PC-9 (cell line): ENCODE measurements at regions not wholly inside any gene's neighbourhood (a gene's known extent, or its start where the extent isn't known, plus 50 kb on each side); places are given as distances from the start of the nearest gene placed in this dataset.

ENCODE experiments used
- BruUV-seq: library from RNA; stranded (reverse); fragments of 400-500 nt; replicated peaks from 2 replicates; lab custom pipeline; 2021; lab: Mats Ljungman, UMichigan
- CTCF ChIA-PET: fragments of 300-600 bp; sonication (Branson Sonifier 250); formaldehyde crosslinking; loops from one replicate; lab custom pipeline; 2022; ENCODE audit warnings: antibody characterized with exemption; lab: Charles Lee
- POLR2A ChIA-PET: fragments of 300-600 bp; sonication (Branson Sonifier 250); formaldehyde crosslinking; loops from one replicate; lab custom pipeline; 2022; ENCODE audit warnings: antibody characterized with exemption; ENCODE audit not compliant: unreplicated experiment; lab: Charles Lee
- DNase-seq, 2 experiments: peaks; one replicate each; pipeline versions ENCODE4 v3.0.0 to v3.0.0-alpha.2; 2015 to 2022; ENCODE audit warnings: mixed read lengths in 1 of 2
- H2AFZ ChIP-seq: fragments of 200-600 bp; sonication (generic); 2 replicates; pipeline ENCODE4 v1.8.1; 2017; ENCODE audit warnings: antibody characterized with exemption
- H3F3A ChIP-seq: fragments of 200-600 bp; sonication (generic); 2 replicates; pipeline ENCODE4 v1.8.1; 2017; ENCODE audit warnings: antibody characterized with exemption, mild to moderate bottlenecking, low read depth; ENCODE audit not compliant: insufficient read depth
- H3K27ac ChIP-seq: fragments of 200-600 bp; sonication (generic); 2 replicates; pipeline ENCODE4 v1.6.1; 2016; ENCODE audit warnings: mixed run types
- H3K27me3 ChIP-seq: fragments of 200-600 bp; sonication (generic); 2 replicates; pipeline ENCODE4 v1.6.1; 2016; ENCODE audit warnings: low read depth, mixed run types; ENCODE audit not compliant: insufficient read depth
- H3K36me3 ChIP-seq: fragments of 200-600 bp; sonication (generic); 2 replicates; pipeline ENCODE4 v1.6.1; 2016; ENCODE audit warnings: low read depth, mixed run types
- H3K4me1 ChIP-seq: fragments of 200-600 bp; sonication (generic); replicated peaks from 2 replicates; pipeline ENCODE4 v1.6.1; 2016; ENCODE audit warnings: mixed run types; ENCODE audit not compliant: insufficient read depth
- H3K4me2 ChIP-seq: fragments of 200-600 bp; sonication (generic); 2 replicates; pipeline ENCODE4 v1.6.1; 2017; ENCODE audit warnings: mixed run types
- H3K4me3 ChIP-seq: fragments of 200-600 bp; sonication (generic); 2 replicates; pipeline ENCODE4 v1.6.1; 2016; ENCODE audit warnings: mixed run types
- H3K79me2 ChIP-seq: fragments of 200-600 bp; sonication (generic); 2 replicates; pipeline ENCODE4 v1.6.1; 2017; ENCODE audit warnings: low read depth, mixed run types
- H3K9me2 ChIP-seq: fragments of 200-600 bp; sonication (generic); 2 replicates; pipeline ENCODE4 v1.8.1; 2017; ENCODE audit warnings: mild to moderate bottlenecking; ENCODE audit not compliant: insufficient read depth
- H3K9me3 ChIP-seq: fragments of 200-600 bp; sonication (generic); 2 replicates; pipeline ENCODE4 v1.8.1; 2016; ENCODE audit warnings: low read depth; ENCODE audit not compliant: insufficient read depth
- H4K20me1 ChIP-seq: fragments of 200-600 bp; sonication (generic); 2 replicates; pipeline ENCODE4 v1.8.1; 2017; ENCODE audit not compliant: insufficient read depth
- EZH2 ChIP-seq: fragments of 200-600 bp; sonication (generic); IDR thresholded peaks from 2 replicates; pipeline ENCODE4 v1.8.0; 2017; ENCODE audit warnings: antibody characterized with exemption, low read depth
- intact Hi-C: fragments of 100-400 bp; cut with micrococcal nuclease; formaldehyde crosslinking; loops from one replicate; pipeline ENCODE4 v1.10.0; 2022; ENCODE audit not compliant: unreplicated experiment
- TF ChIP-seq, protein P1 (sequence below): fragments of 200-600 bp; sonication (generic); conservative IDR thresholded peaks from 2 replicates; pipeline ENCODE4 v1.6.1; 2017; ENCODE audit warnings: mixed run types, antibody characterized with exemption, mild to moderate bottlenecking, moderate library complexity

DNA sequence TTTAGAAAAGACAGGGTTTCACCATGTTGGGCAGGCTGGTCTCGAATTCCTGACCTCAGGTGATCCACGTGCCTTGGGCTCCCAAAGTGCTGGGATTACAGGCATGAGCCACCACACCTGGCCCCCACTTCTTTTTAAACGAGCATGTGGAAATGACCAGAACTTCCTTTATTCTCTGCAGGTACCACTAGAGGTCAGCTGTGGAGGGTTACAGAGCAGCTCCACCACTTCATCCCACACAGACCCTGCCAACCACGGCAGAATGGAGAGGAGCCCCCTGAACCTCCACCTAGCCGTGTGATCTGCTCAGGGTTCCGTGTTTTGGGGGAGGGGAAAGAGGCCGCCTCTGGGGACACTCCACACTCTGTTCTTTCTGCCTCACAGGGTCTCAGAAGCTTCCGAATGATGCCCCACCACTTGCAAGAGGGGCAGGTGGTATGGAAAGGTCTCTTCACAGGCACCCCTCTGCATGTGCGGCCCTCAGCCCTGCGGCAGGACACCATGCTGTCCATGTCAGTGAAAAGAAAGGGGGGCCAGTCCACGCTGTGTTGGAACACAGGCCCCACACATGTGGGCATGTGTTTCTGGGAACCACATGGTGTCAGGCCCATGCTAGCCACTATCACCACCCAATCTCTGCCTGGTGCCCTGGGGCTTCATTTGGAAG, 465.0 kb downstream of the TSHZ3 start:
- H3K27me3 ChIP-seq = peaks cover 12% of the 10 kb centered on the region; the same call in 1 of the 2 replicates
- H3K9me2 ChIP-seq = no peaks in the 10 kb centered on the region
- no peak overlapping the region for H3K4me3 ChIP-seq
- no peaks in the 10 kb centered on the region for H3K4me1 ChIP-seq
- no peak overlapping the region for H3K4me2 ChIP-seq
- H3F3A ChIP-seq = no peaks in the 10 kb centered on the region
- no peaks in the 10 kb centered on the region for H4K20me1 ChIP-seq
- BruUV-seq = no TSS peak
- no peak for DNase-seq
- no peaks in the 10 kb centered on the region for H3K79me2 ChIP-seq
- no peak for TF ChIP-seq EZH2
- TF ChIP-seq, protein P1, sequence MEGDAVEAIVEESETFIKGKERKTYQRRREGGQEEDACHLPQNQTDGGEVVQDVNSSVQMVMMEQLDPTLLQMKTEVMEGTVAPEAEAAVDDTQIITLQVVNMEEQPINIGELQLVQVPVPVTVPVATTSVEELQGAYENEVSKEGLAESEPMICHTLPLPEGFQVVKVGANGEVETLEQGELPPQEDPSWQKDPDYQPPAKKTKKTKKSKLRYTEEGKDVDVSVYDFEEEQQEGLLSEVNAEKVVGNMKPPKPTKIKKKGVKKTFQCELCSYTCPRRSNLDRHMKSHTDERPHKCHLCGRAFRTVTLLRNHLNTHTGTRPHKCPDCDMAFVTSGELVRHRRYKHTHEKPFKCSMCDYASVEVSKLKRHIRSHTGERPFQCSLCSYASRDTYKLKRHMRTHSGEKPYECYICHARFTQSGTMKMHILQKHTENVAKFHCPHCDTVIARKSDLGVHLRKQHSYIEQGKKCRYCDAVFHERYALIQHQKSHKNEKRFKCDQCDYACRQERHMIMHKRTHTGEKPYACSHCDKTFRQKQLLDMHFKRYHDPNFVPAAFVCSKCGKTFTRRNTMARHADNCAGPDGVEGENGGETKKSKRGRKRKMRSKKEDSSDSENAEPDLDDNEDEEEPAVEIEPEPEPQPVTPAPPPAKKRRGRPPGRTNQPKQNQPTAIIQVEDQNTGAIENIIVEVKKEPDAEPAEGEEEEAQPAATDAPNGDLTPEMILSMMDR = no peak
- H3K27ac ChIP-seq = no peak overlapping the region
- POLR2A ChIA-PET = no interaction called here
- H3K9me3 ChIP-seq = no peaks in the 10 kb centered on the region
- no peak overlapping the region for H2AFZ ChIP-seq
- CTCF ChIA-PET = no interaction called here
- H3K36me3 ChIP-seq = no peaks in the 10 kb centered on the region
- intact Hi-C loops = no loop called here

DNA sequence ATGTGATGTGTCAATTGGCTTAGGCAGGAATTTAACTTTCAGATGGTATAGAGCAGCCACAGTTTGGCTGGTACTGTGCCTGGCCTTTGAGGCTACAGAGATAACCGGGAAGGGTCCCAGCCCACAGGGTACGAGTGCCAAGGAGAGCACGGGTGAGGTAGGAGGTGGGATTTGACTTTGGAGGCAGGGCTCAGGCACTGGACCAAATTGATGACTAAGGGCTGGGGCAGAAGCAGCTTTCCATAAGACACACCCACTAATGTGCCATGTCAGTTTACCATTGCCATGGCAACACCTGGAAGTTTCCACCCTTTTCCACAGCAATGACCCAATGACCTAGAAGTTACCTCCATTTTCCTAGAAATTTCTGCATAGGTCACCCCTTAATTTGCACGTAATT, 466.2 kb downstream of the TSHZ3 start:
- POLR2A ChIA-PET = no interaction called here
- no peaks in the 10 kb centered on the region for H3F3A ChIP-seq
- no peak overlapping the region for H2AFZ ChIP-seq
- H4K20me1 ChIP-seq = no peaks in the 10 kb centered on the region
- CTCF ChIA-PET = no interaction called here
- no peaks in the 10 kb centered on the region for H3K9me2 ChIP-seq
- no peak overlapping the region for H3K4me3 ChIP-seq
- TF ChIP-seq EZH2 = no peak
- TF ChIP-seq, protein P1 = no peak
- H3K4me2 ChIP-seq = no peak overlapping the region
- H3K36me3 ChIP-seq = no peaks in the 10 kb centered on the region
- H3K9me3 ChIP-seq = no peaks in the 10 kb centered on the region
- H3K27me3 ChIP-seq = peaks cover 12% of the 10 kb centered on the region; the same call in 1 of the 2 replicates
- DNase-seq = no peak
- H3K4me1 ChIP-seq = no peaks in the 10 kb centered on the region
- no TSS peak for BruUV-seq
- intact Hi-C loops = no loop called here
- H3K79me2 ChIP-seq = no peaks in the 10 kb centered on the region
- H3K27ac ChIP-seq = no peak overlapping the region

DNA sequence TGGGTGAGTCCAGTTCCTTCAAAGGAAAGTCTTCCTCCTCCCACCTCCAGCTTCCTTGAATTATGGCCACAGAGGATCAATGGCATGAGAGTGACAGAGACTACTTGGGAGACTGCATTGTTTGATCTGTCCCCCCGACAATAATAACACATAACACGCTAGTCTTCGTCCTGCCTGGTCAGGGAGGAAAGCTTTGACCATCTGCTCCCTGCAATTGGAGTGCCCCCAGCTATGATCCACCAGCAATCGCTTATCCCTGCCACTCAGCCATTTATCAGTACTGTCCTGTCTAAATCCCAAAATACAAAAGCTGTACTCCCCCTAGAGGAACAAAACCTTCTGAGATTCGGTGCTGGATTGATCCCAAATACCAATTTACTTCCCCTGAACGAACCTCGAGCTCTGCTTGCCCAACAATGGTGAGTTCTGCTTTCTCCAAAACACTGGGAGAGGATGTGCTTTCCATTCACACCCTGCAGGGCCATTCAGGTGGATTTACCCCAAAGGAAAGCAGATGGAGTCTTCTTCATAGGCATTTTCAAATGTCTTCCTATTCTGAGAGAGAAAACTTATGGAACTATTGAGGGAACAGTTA, 466.7 kb downstream of the TSHZ3 start:
- CTCF ChIA-PET = no interaction called here
- intact Hi-C loops = no loop called here
- Histone ChIP-seq H3K4me1 (no peaks in the 10 kb centered on the region), H3K9me3 (no peaks in the 10 kb centered on the region), H3K27ac (no peak overlapping the region), H3K4me3 (no peak overlapping the region), H3K36me3 (no peaks in the 10 kb centered on the region), H3K27me3 (peaks cover 12% of the 10 kb centered on the region; the same call in 1 of the 2 replicates), H3K4me2 (no peak overlapping the region), H3K79me2 (no peaks in the 10 kb centered on the region), H3F3A (no peaks in the 10 kb centered on the region), H4K20me1 (no peaks in the 10 kb centered on the region), H2AFZ (no peak overlapping the region), H3K9me2 (no peaks in the 10 kb centered on the region)
- POLR2A ChIA-PET = no interaction called here
- BruUV-seq = no TSS peak
- TF ChIP-seq, protein P1 = no peak
- no peak for TF ChIP-seq EZH2
- no peak for DNase-seq
